ENCODE measurements at regions not wholly inside any gene's neighbourhood (a gene's known extent, or its start where the extent isn't known, plus 50 kb on each side); places are given as distances from the start of the nearest gene placed in this dataset.
"Not testable (repeated sequence)": the region's sequence is repeated elsewhere in the genome, so short reads cannot be mapped to it uniquely, and the experiment has no call there.

GRCh38 chr3:177804032-177804431, 606.8 kb upstream of the TBL1XR1 start:
- H3K4me3 ChIP-seq (ENCODE audit: low read length) = no peak overlapping the region
- H3K27ac ChIP-seq (ENCODE audit: low read length) = no peak overlapping the region
- H4K20me1 ChIP-seq (ENCODE audit: insufficient read depth, low read length) = no peaks in the 10 kb centered on the region
- TF ChIP-seq EZH2phosphoT487 (IDR thresholded peaks at IDR 0.05; ENCODE audit: low read length) (no peak), EZH2 (optimal IDR thresholded peaks at IDR 0.05; ENCODE audit: low read depth, low read length) (no peak), CTCF (IDR thresholded peaks at IDR 0.05; ENCODE audit: low read length) (no peak)
- no peaks in the 10 kb centered on the region for H3K9me2 ChIP-seq (replicated peaks; ENCODE audit: insufficient read depth, low read length)
- no peaks in the 10 kb centered on the region for H3F3A ChIP-seq (ENCODE audit: insufficient read depth, low read length)
- H3K9ac ChIP-seq (ENCODE audit: low read length) = no peak overlapping the region
- no peaks in the 10 kb centered on the region for H3K36me3 ChIP-seq (replicated peaks; ENCODE audit: insufficient read depth, low read length)
- no peak overlapping the region for H2AFZ ChIP-seq (ENCODE audit: low read length)
- no peaks in the 10 kb centered on the region for H3K9me3 ChIP-seq (replicated peaks; ENCODE audit: insufficient read depth, low read length)
- H3K4me2 ChIP-seq (ENCODE audit: low read depth, low read length) = no peak overlapping the region
- no peaks in the 10 kb centered on the region for H3K4me1 ChIP-seq (ENCODE audit: low read length)
- no peaks in the 10 kb centered on the region for H3K79me2 ChIP-seq (ENCODE audit: low read length)
- H3K27me3 ChIP-seq (replicated peaks; ENCODE audit: insufficient read depth, low read length) = no peaks in the 10 kb centered on the region
- no peak for DNase-seq

- Histone ChIP-seq H3K9ac (ENCODE audit: low read length) (no peak overlapping the region), H3K4me2 (ENCODE audit: low read depth, low read length) (no peak overlapping the region), H3K9me3 (replicated peaks; ENCODE audit: insufficient read depth, low read length) (no peaks in the 10 kb centered on the region), H3K36me3 (replicated peaks; ENCODE audit: insufficient read depth, low read length) (no peaks in the 10 kb centered on the region), H3K27me3 (replicated peaks; ENCODE audit: insufficient read depth, low read length) (no peaks in the 10 kb centered on the region), H3K4me3 (ENCODE audit: low read length) (no peak overlapping the region), H3F3A (ENCODE audit: insufficient read depth, low read length) (no peaks in the 10 kb centered on the region), H3K79me2 (ENCODE audit: low read length) (no peaks in the 10 kb centered on the region), H3K4me1 (ENCODE audit: low read length) (no peaks in the 10 kb centered on the region), H3K9me2 (replicated peaks; ENCODE audit: insufficient read depth, low read length) (no peaks in the 10 kb centered on the region), H2AFZ (ENCODE audit: low read length) (no peak overlapping the region), H4K20me1 (ENCODE audit: insufficient read depth, low read length) (no peaks in the 10 kb centered on the region), H3K27ac (ENCODE audit: low read length) (no peak overlapping the region)
- DNase-seq = no peak
- TF ChIP-seq EZH2phosphoT487 (IDR thresholded peaks at IDR 0.05; ENCODE audit: low read length) (no peak), EZH2 (optimal IDR thresholded peaks at IDR 0.05; ENCODE audit: low read depth, low read length) (no peak), CTCF (IDR thresholded peaks at IDR 0.05; ENCODE audit: low read length) (no peak)
These were observed 607.4 kb upstream of the TBL1XR1 start for GRCh38 chr3:177804646-177805045.

- Histone ChIP-seq H3K27me3 (replicated peaks; ENCODE audit: insufficient read depth, low read length) (no peaks in the 10 kb centered on the region), H3K4me3 (ENCODE audit: low read length) (no peak overlapping the region), H3K79me2 (ENCODE audit: low read length) (no peaks in the 10 kb centered on the region), H2AFZ (ENCODE audit: low read length) (no peak overlapping the region), H3K9ac (ENCODE audit: low read length) (no peak overlapping the region), H3K9me2 (replicated peaks; ENCODE audit: insufficient read depth, low read length) (no peaks in the 10 kb centered on the region), H3F3A (ENCODE audit: insufficient read depth, low read length) (no peaks in the 10 kb centered on the region), H4K20me1 (ENCODE audit: insufficient read depth, low read length) (no peaks in the 10 kb centered on the region), H3K9me3 (replicated peaks; ENCODE audit: insufficient read depth, low read length) (no peaks in the 10 kb centered on the region), H3K27ac (ENCODE audit: low read length) (no peak overlapping the region), H3K36me3 (replicated peaks; ENCODE audit: insufficient read depth, low read length) (no peaks in the 10 kb centered on the region), H3K4me2 (ENCODE audit: low read depth, low read length) (no peak overlapping the region), H3K4me1 (ENCODE audit: low read length) (no peaks in the 10 kb centered on the region)
- TF ChIP-seq EZH2phosphoT487 (IDR thresholded peaks at IDR 0.05; ENCODE audit: low read length) (no peak), CTCF (IDR thresholded peaks at IDR 0.05; ENCODE audit: low read length) (no peak), EZH2 (optimal IDR thresholded peaks at IDR 0.05; ENCODE audit: low read depth, low read length) (no peak)
- no peak for DNase-seq
These were observed 610.0 kb upstream of the TBL1XR1 start for GRCh38 chr3:177807150-177807875.

GRCh38 chr3:177808928-177809478, 611.7 kb upstream of the TBL1XR1 start:
- H3K9me2 ChIP-seq (replicated peaks; ENCODE audit: insufficient read depth, low read length); H3K4me1 ChIP-seq (ENCODE audit: low read length); H3K9ac ChIP-seq (ENCODE audit: low read length); H3K9me3 ChIP-seq (replicated peaks; ENCODE audit: insufficient read depth, low read length); DNase-seq; H3K36me3 ChIP-seq (replicated peaks; ENCODE audit: insufficient read depth, low read length); H3K79me2 ChIP-seq (ENCODE audit: low read length); H3F3A ChIP-seq (ENCODE audit: insufficient read depth, low read length); H3K4me2 ChIP-seq (ENCODE audit: low read depth, low read length); H2AFZ ChIP-seq (ENCODE audit: low read length); H3K4me3 ChIP-seq (ENCODE audit: low read length); H3K27ac ChIP-seq (ENCODE audit: low read length); H4K20me1 ChIP-seq (ENCODE audit: insufficient read depth, low read length); H3K27me3 ChIP-seq (replicated peaks; ENCODE audit: insufficient read depth, low read length): not testable (repeated sequence)

Measured in MM.1S (cell line).